Sigmoid colon (tissue), 6 donors: ENCODE measurements at regions not wholly inside any gene's neighbourhood (a gene's known extent, or its start where the extent isn't known, plus 50 kb on each side); places are given as distances from the start of the nearest gene placed in this dataset.

ENCODE experiments used
- DNase-seq: peaks from one replicate; pipeline ENCODE4 v3.0.0-alpha.2; 2019
- H3K27ac ChIP-seq, 4 donors: fragments of 200-600 bp; sonication (generic); one replicate each; pipeline ENCODE4 v1.5.1; 2016 to 2019; ENCODE audit warnings: mild to moderate bottlenecking in 1 of 4
- H3K27me3 ChIP-seq, 3 donors: fragments of 200-600 bp; sonication (generic); one replicate each; pipeline ENCODE4 v1.5.1; 2019; ENCODE audit warnings: mild to moderate bottlenecking in 1 of 3
- H3K36me3 ChIP-seq, 4 donors: fragments of 200-600 bp; sonication (generic); one replicate each; pipeline ENCODE4 v1.5.1; 2016 to 2019
- H3K4me1 ChIP-seq, 4 donors: fragments of 200-600 bp; sonication (generic); one replicate each; pipeline ENCODE4 v1.5.1; 2017 to 2019
- H3K4me3 ChIP-seq, 4 donors: fragments of 200-600 bp; sonication (generic); one replicate each; pipeline ENCODE4 v1.5.1; 2017 to 2019; ENCODE audit warnings: mild to moderate bottlenecking in 2 of 4, moderate library complexity in 1 of 4
- H3K9me3 ChIP-seq, 4 donors: fragments of 200-600 bp in 3 of 4; sonication (generic) in 3 of 4; one replicate each; pipeline versions ENCODE4 v1.5.1 to v1.6.1; 2013 to 2019
- EP300 ChIP-seq, 4 donors: sonication (generic); formaldehyde crosslinking; IDR thresholded peaks; one replicate each; pipeline ENCODE4 v1.6.1; 2017; ENCODE audit warnings: antibody characterized with exemption in 4 of 4
- POLR2A ChIP-seq, 2 donors: fragments of 450-650 bp; IDR thresholded peaks; one replicate each; pipeline ENCODE4 v1.6.1; 2016; ENCODE audit warnings: antibody characterized with exemption in 2 of 2, mild to moderate bottlenecking in 2 of 2, moderate library complexity in 2 of 2
- POLR2AphosphoS5 ChIP-seq, 4 donors: sonication (generic); formaldehyde crosslinking; IDR thresholded peaks; one replicate each; pipeline ENCODE4 v1.6.1; 2017; ENCODE audit warnings: antibody characterized with exemption in 4 of 4
- WGBS, 2 donors: extraction: QIAGEN DNeasy Blood & Tissue Kit; methylation state at CpG; one replicate each; pipeline ENCODE4 v1.1.7; 2013; 5-methylcytosine and 5-hydroxymethylcytosine counted together
- intact Hi-C: fragments of 100-400 bp; cut with DNase I; formaldehyde crosslinking; loops from one replicate; pipeline ENCODE4 v1.15.1; 2023
- TF ChIP-seq, protein P1 (sequence below), 4 experiments: fragments of 450-650 bp in 3 of 4; fragments of 200-600 bp in 1 of 4; IDR thresholded peaks; one replicate each; pipeline ENCODE4 v1.5.1; 2016 to 2019; ENCODE audit warnings: antibody characterized with exemption in 4 of 4, mild to moderate bottlenecking in 3 of 4, moderate library complexity in 2 of 4
- donor health status: healthy with polysubstance abuse.
- donor health status: healthy.

- TF ChIP-seq, protein P1, sequence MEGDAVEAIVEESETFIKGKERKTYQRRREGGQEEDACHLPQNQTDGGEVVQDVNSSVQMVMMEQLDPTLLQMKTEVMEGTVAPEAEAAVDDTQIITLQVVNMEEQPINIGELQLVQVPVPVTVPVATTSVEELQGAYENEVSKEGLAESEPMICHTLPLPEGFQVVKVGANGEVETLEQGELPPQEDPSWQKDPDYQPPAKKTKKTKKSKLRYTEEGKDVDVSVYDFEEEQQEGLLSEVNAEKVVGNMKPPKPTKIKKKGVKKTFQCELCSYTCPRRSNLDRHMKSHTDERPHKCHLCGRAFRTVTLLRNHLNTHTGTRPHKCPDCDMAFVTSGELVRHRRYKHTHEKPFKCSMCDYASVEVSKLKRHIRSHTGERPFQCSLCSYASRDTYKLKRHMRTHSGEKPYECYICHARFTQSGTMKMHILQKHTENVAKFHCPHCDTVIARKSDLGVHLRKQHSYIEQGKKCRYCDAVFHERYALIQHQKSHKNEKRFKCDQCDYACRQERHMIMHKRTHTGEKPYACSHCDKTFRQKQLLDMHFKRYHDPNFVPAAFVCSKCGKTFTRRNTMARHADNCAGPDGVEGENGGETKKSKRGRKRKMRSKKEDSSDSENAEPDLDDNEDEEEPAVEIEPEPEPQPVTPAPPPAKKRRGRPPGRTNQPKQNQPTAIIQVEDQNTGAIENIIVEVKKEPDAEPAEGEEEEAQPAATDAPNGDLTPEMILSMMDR (IDR thresholded peaks at IDR 0.05), result no peak
- TF ChIP-seq EP300 (IDR thresholded peaks at IDR 0.05) (no peak), POLR2AphosphoS5 (IDR thresholded peaks at IDR 0.05) (no peak), POLR2A (IDR thresholded peaks at IDR 0.05) (no peak)
- WGBS, 2 donors, result 87 to 91% methylated on average over 6 of the region's 6 CpGs
- intact Hi-C loops, result no loop called here
- H3K9me3 ChIP-seq, result no peaks in the 10 kb centered on the region
- DNase-seq, result no peak
- no peak overlapping the region for H3K4me3 ChIP-seq
- H3K36me3 ChIP-seq, result no peaks in the 10 kb centered on the region
- no peaks in the 10 kb centered on the region for H3K4me1 ChIP-seq
- H3K27me3 ChIP-seq, result no peaks in the 10 kb centered on the region
- no peak overlapping the region for H3K27ac ChIP-seq
Observed at GRCh38 chr2:234587341-234588053, 90.6 kb upstream of the ARL4C start.

- no peak for DNase-seq
- no peaks in the 10 kb centered on the region for H3K36me3 ChIP-seq
- intact Hi-C loops, result no loop called here
- TF ChIP-seq, protein P1 (IDR thresholded peaks at IDR 0.05), result no peak
- no peak for TF ChIP-seq POLR2A (IDR thresholded peaks at IDR 0.05)
- TF ChIP-seq POLR2AphosphoS5 (IDR thresholded peaks at IDR 0.05), result no peak
- H3K4me3 ChIP-seq, result no peak overlapping the region
- H3K4me1 ChIP-seq, result no peaks in the 10 kb centered on the region
- no peak overlapping the region for H3K27ac ChIP-seq
- no peaks in the 10 kb centered on the region for H3K9me3 ChIP-seq
- H3K27me3 ChIP-seq, result no peaks in the 10 kb centered on the region
- WGBS, 2 donors, result 89 to 90% methylated on average over 4 of the region's 4 CpGs
Observed at GRCh38 chr2:234583331-234583730, 86.5 kb upstream of the ARL4C start.

- H3K27me3 ChIP-seq, result no peaks in the 10 kb centered on the region
- H3K9me3 ChIP-seq, result no peaks in the 10 kb centered on the region
- WGBS, 2 donors, result 95 to 96% methylated on average over 5 of the region's 5 CpGs
- DNase-seq, result no peak
- no peaks in the 10 kb centered on the region for H3K4me1 ChIP-seq
- no peak overlapping the region for H3K4me3 ChIP-seq
- TF ChIP-seq EP300 (IDR thresholded peaks at IDR 0.05) (no peak), POLR2A (IDR thresholded peaks at IDR 0.05) (no peak), POLR2AphosphoS5 (IDR thresholded peaks at IDR 0.05) (no peak)
- TF ChIP-seq, protein P1 (IDR thresholded peaks at IDR 0.05), result no peak
- no peaks in the 10 kb centered on the region for H3K36me3 ChIP-seq
- H3K27ac ChIP-seq, result no peak overlapping the region
- intact Hi-C loops, result no loop called here
Observed at GRCh38 chr2:234580686-234581085, 83.8 kb upstream of the ARL4C start.

DNA sequence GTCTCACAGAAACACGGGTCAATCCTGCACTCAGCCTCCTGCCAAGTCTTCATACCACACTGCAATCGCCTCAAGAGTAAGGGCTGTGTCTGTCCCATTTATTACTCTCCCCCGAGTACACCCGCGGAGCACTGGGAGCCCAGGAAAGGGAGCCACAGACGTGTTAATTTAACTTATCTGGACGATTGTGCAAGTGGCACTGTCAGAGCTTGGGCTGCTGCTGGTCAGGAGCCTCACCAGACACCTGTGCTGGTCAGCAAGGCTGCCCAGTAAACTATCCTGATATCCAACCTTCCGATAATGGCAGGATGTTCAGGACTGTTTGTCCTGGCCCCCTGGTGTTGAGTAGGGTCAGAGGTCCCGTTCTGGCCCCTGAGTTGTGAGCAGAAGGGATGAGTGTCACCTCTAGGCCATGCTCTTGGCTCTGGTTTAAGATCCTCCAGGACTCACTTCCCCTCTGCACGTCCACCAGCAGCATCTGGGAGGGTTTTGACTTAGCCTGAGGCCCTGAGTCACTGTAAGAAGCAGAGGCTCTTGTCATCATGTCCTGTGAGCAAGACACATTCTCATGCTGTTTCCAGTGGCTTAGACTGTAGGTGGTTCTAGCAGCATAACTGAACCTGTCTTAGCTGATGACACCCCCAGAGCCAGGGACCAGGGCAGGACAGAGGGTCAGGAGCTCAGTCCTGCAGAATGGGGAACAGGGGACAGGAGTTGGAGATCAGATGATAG, 82.5 kb upstream of the ARL4C start:
- intact Hi-C loops, result no loop called here

More for the DNA sequence above, 82.5 kb upstream of the ARL4C start:
- 86 to 88% methylated on average over 10 of the region's 10 CpGs for WGBS, 2 donors
- H3K4me3 ChIP-seq, result no peak overlapping the region
- TF ChIP-seq POLR2AphosphoS5 (IDR thresholded peaks at IDR 0.05), result no peak
- TF ChIP-seq EP300 (IDR thresholded peaks at IDR 0.05), result no peak
- TF ChIP-seq POLR2A (IDR thresholded peaks at IDR 0.05), result no peak
- TF ChIP-seq, protein P1 (IDR thresholded peaks at IDR 0.05), result no peak
- no peaks in the 10 kb centered on the region for H3K4me1 ChIP-seq
- no peak overlapping the region for H3K27ac ChIP-seq
- no peaks in the 10 kb centered on the region for H3K9me3 ChIP-seq
- H3K27me3 ChIP-seq, result no peaks in the 10 kb centered on the region
- no peaks in the 10 kb centered on the region for H3K36me3 ChIP-seq
- no peak for DNase-seq
